HS-27A (cell line): ENCODE measurements at regions not wholly inside any gene's neighbourhood (a gene's known extent, or its start where the extent isn't known, plus 50 kb on each side); places are given as distances from the start of the nearest gene placed in this dataset.
A peak's percentile ranks its signal among the peaks of the same experiment; 100 is the strongest.

Experiments used
- DNase-seq: peaks from one replicate; pipeline ENCODE4 v3.0.0-alpha.2; 2012; ENCODE audit warnings: low read depth, missing footprints

DNA sequence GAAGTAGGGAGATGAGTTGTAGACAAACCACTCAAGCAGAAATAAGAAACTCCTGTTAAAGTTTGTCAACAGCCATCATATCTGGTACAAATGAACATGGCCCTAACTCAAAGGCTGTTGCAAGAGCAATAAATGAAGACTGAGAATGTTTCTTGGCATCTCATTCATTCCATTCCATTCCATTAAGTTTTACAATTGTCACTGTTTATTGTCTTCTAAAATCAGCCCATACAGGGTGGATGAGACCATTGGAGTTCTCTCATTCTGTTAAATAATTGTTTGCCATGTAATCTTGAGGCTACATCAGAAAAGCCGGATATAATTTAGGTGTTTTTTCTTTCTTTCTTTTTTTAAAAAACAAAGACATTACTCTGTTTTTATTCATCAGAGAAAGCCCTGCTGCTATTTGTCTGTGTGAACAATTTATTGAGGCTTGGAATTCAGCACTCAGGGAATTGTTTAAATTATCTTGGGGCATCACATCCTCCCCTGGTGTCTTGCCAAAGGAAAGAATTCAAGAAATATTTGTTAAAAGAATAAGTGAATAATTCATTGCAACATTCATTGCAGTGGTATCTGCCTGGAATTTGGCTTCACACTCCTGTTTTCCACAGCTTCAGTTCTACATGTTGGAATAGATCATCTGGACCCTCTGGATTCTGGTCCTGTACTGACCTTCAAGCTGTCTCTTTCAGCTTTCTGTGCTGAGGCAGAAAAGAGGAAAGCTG, 604.5 kb downstream of the PLPP3 start:
- peak; percentile 83 for DNase-seq

DNA sequence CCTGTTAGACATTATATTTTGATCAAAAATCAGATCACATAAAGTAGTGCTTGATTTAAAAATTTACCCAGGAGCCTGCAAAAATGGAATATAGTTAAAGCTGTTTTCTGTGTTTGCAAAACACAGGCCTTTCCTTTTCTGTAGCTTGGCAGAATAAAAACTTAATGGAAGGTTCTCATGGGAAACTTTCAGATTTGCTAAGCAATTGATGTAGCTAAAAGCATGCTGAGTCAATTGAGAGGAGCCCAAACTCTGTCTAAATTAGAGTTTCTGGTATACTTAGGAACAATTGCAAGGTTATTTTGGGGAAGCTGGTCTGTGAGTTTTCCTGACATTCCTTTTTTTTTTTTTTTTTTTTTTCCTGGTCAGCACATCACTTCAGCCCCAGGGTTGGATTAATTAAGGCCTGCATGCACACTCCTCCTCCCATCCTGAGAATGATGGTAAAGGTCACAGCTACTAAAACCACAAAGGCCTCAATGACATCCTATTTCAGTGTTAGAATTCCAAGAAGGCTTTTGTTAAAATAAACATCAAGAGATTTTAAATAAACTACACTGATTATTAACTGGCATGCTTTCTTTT, 608.7 kb downstream of the PLPP3 start:
- no peak for DNase-seq

DNA sequence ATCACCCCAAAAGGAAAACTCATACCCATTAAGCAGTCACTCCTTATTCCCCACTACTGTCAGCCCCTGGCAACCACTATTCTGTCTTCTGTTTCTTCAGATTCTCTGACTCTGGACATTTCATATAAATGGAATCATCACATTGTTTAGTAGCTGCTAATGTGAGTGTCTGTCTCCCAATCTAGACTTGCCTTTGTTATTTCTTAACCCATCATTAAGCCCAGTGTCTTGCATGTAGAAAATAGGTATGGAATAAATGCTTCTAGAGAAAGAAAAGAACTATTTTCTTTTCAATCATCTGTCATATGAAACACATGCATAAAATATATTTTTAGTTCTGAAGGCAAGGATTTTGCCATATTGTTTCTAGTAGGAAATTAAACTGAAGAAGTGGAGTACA, 610.0 kb downstream of the PLPP3 start:
- no peak for DNase-seq

DNA sequence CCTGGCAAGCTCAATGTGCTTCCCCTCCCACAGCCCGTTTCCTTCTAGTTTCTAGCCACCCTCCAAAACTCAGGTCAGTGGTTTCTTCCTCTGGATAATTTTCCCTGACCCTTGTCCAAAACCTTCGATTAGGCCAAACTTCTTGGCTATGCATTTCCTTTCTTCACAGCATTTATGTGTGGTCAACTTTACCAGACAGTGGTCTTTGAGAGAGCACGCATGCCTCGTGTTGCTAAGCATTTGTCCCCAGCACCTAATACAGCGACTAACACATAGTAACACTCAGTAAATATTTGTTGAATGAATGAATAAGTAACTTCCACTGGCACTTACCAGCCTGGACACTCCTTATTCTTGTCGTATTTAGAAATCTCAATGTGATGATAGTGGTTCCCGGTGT, 610.7 kb downstream of the PLPP3 start:
- no peak for DNase-seq

DNA sequence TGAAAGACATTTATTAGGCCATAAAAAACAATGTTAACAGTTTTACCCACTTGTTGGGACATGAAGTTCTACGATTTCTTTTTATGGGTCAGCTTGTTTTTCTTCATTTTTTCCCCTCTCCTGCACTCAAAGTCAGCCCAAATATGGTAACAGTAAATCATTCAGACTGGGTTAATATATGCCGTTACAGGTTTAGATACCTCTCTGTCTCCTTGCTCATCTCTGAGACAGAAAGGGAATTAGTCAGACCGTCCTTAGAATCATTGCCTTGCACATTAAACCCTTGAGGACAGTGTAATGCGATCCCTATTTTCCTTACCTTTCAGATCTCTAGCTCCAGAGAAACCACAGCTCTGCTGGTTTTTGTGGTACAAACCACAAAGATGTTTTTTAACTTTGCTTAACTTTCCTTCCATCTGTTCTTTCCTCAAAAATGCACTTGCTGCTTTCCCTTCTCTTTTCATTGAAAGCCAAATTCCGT, 613.3 kb downstream of the PLPP3 start:
- DNase-seq, result no peak

DNA sequence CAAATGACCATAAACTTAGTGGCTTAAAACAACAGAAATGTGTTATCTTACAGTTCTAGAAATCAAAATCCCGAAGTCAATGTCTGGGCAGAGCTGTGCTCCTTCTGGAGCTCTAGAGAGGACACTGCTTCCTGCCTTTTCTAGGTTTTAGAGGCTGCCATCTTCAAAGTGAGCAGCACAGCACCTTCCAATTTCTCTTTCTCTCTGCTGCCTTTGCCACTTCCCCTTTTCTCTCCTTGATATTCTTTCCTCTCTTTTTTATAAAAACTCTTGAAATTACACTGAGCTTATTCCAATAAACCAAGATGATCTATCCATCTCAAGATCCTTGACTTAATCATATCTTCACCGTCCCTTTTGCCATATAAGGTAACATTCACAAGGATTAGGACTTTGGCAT, 616.9 kb downstream of the PLPP3 start:
- DNase-seq, result no peak

DNA sequence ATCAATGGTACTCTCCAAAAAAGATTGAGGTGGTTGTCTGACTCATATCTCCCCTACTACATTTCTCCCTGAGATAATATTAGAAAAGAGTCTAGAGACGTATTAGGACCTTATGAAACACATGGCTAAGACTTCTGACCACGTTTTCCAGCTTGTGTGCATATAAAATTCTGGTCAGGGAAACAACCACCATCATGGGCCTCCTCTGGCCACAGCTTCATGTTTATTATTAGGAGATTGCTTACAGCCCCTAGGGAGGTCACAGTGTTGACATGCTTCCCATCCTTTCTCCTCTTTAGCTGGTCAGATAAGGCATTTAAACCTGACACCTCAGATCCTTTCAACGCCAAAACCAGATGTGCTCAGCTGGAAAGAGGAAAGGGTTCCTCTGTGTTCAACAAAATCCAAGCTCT, 620.2 kb downstream of the PLPP3 start:
- DNase-seq, result no peak

DNA sequence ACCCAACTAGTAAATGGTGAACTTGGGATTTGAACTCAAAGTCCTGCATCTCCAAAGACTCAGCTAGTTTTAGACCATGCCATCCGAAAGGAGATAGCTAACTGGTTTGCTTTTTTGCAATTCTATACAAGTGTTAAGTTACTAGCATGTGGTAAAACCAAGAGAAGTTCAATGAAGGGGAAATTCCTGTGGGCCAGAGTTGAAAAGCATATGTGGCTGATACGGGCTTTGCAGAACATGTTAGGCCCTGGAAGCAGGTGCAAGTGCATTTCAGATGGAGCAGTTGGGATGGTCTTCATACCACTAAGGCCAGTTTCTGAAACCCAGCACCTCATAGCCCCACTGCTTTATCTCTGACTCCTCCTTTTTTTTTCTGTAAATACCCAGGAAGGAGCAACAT, 620.9 kb downstream of the PLPP3 start:
- DNase-seq, result no peak

DNA sequence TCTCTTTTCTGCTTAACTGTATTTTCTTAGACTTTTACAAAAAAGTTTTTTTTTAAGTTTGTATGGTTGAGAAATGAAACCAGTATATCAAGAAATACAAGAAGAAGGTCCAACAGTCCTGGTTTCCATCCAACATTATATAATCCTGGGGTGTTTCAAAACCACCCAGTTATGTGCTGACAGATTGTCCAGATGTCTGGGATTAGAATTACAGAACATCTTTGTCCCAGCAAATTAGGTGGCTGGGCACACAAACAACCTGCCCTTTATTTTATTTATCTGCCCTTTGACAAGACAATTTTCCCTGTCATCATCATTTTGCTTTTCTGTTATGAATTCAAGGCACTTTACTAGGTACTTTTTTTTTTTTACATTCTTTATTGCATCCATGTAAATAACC, 622.1 kb downstream of the PLPP3 start:
- no peak for DNase-seq

DNA sequence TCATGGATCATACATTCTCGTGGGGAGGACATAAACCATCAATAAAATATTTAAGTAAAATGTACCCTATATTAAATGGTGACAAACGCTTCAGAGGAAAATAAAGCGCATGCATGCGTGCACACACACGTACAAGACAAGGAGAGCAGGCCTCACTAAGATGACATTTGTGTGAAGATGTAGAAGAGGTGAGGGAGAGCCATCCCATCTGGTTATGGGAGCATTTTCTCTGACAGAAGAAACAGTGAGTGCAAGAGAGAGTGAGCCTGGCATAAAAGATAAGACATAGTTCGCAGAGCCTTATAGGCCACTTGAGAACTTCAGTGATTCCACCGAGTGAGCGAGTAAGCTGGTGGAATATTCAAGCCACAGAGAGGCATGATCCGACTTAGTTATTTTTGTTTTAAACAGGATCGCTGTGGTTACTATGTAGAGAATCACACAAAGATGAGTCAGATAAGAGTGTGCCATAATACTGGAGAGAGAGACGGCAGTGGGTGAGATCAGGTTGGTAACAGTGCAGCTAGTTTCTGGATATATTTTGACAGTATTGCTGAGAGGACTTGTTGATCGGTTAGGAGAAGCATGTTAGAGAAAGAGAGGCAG, 624.2 kb downstream of the PLPP3 start:
- DNase-seq, result peak; percentile 40

DNA sequence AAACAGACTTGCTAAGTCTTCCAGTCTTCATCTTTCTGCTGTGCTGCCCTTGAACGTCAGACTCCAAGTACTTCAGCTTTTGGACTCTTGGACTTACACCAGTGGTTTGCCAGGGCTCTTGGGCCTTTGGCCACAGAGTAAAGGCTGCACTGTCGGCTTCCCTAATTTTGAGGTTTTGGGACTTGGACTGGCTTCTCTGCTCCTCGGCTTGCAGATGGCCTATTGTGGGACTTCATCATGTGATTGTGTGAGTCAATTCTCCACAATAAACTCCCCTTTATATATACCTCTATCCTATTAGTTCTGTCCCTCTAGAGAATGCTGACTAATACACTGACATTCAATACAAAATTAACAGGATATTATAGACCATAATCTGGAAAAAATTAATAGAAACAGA, 628.1 kb downstream of the PLPP3 start:
- no peak for DNase-seq

DNA sequence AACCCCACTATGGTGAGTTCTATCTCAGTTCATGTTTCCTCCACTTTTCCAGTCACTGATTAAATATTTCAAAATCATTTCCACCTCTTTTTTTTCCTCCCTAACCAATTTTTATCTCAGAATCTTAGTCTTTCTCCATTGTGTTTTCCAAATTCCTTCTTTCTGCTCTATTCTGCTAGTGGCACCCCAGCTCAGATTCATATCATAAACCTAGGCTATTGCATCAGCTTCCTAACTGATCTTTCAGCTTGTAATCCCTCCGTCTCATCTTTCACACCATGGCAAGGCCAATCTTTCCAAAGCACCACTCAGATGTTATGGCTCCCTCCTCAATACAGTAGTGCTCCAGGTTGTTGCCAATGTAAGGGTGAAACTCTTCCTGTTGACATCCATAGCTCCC, 631.9 kb downstream of the PLPP3 start:
- no peak for DNase-seq

DNA sequence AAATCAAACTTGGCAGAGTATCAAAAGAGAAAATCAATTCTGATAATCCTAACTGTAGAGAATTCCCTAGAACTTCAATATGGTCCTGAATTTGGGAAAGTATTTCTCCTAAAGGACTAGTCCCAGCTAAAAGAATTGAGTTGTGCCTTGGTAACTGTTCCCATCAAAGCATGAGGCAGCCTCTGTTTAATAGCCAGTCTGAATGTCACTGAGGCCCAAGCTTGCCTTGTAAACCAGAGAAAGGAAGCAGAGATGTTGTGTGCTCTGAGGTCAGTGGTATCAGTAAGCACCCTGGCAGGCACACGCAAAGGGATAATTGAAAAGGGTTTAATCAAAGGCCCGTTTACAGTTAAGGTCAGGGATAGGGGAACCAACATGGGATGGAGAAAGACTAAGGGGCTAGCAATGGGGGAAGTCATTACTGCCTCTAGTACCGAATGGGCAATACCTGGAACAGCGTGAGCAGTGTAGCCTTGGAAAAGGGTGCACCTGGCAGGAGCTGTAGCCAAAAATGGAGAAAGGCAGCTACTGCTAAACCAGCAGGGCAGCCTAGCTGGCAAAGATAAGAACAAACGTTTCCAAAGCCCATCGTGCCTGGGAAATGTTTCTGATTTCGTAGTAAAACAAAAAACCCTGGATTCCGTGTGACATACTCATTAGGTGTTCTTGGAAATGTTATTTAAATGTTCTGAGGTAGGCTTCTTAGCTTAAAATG, 635.5 kb downstream of the PLPP3 start:
- no peak for DNase-seq

DNA sequence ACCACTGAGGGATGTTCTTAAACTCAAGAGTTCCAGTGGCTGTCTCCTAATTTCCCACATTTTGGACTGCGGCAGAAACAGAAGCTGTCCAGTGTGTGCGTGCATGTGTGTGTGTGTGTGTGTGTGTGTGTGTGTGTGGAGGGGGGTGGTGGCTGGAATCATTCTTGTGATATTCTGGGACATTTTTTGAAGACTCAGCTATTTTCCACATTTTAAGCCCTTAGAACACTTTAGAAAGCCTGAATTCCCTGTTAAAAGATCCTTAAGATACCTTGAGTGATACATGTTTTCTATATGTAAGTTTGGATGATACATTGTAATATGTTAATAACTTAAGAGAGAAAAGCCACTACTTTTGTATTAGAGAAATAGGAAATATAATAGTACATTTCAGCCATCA, 636.4 kb downstream of the PLPP3 start:
- no peak for DNase-seq

DNA sequence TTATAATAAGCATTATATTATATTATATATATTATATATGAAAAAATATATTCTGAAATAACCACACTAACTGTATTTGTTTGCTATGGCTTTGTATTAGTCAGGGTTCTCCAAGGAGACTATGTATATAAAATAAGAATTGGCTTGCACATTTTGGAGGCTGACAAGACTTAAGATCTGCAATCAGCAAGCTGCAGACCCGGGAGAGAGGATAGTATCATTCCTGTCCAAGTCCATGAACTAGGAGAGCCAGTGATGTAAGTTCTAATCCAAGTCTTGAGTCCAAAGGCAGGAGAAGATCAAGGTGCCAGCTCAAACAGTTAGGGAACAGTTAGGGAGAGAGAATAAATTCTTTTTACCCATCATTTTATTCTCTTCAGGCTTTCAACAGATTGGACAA, 639.5 kb downstream of the PLPP3 start:
- DNase-seq, result no peak

DNA sequence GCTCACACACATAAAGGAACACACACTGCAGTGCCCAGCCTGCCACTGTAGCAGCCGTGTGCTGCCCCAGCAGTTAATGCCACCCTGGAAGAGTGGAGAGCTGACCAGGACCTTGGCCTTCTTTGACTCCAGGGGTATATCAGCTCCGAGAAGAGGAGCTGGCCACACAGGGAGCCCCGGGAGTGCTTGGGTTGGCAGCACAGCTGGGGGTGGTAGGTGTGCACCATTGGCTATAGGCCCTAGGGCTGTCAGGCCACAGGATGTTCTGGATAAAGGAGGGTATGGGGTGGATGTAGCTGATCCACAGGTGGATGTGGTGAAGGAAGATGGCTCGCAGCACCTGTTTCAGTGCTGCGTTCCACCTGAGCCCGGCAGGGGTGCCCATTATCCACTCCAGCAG, 640.5 kb downstream of the PLPP3 start:
- DNase-seq, result no peak

DNA sequence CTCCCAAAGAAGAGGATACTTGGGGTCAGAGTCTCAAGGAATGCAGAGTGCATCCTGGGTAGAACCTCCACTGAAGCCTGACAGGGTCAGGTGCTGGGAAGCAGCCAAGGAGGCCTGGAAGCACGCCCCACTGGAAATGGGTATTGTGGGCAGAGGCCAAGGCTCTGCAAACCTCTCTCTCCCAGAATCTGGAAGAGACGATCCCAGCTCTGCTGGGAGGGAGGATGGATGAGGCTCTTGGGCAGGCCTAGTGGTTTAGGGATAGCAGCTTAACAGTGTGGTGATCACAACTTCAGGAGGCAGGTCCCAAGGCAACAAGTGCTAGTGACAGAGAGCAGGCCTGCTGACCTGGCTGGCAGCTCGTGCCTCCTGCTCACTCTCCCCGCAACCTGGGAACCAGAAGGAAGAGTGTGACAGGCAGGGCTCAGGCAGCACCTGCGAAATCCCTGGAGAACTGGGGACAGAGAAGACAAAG, 641.0 kb downstream of the PLPP3 start:
- DNase-seq, result no peak

DNA sequence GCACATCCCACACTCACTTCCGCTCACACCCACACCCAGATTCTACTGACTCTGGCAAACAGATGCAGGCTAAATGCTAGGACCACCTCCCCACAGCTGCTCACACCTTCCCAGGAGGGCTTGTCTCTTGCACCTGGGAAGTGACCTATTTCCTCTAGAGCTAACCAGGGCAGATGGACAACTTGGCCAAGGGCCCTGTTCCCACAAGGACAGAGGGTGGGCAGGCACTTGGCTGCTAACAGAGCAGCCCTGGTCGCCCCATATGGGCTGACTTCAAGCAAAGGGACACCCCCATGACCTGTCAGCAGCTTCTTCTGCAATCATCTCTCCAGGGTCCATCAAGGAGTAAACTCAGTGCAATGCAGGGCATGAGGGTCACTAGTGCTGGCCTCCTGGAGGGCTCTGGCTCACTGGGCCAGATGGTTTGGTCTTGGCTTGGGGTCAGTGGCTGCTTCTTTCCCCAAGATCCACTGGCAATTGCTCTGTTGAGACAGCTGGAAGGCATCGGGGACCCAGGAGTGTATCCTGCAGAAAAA, 641.5 kb downstream of the PLPP3 start:
- DNase-seq, result no peak

DNA sequence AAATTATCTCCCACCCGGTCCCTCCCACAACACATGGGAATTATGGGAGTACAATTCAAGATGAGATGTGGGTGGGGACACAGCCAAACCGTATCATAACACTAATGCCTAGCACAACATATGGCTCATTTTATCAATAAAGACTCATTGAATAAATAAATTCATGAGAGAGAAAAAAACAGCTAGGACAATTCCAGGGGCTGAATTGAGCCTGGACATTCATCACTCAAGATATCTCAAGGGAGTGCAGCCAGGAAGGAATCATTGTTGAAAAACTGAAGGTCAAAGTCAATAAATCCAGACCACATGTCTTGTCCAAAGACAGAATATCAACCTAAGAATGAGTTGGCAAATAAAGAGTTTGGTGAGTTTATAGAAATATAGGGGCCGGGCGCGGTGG, 644.1 kb downstream of the PLPP3 start:
- no peak for DNase-seq

DNA sequence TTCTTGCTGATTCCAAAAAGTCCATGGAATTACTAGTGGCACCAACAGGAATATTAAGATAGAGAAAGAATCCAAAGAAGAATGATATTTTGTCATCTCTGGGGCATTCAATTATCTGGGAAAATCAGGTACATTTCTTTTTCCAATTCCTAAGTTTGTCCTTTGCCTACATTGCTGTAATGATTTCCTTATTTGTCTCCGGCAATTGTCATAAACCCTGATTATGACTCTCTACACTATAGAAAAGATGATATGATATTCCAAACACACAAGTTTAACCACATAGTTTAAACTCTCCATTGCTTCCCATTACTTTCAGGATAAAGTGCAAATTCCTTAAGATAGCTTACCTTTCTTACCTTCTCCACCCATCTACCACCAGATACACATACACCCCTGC, 647.0 kb downstream of the PLPP3 start:
- no peak for DNase-seq

DNA sequence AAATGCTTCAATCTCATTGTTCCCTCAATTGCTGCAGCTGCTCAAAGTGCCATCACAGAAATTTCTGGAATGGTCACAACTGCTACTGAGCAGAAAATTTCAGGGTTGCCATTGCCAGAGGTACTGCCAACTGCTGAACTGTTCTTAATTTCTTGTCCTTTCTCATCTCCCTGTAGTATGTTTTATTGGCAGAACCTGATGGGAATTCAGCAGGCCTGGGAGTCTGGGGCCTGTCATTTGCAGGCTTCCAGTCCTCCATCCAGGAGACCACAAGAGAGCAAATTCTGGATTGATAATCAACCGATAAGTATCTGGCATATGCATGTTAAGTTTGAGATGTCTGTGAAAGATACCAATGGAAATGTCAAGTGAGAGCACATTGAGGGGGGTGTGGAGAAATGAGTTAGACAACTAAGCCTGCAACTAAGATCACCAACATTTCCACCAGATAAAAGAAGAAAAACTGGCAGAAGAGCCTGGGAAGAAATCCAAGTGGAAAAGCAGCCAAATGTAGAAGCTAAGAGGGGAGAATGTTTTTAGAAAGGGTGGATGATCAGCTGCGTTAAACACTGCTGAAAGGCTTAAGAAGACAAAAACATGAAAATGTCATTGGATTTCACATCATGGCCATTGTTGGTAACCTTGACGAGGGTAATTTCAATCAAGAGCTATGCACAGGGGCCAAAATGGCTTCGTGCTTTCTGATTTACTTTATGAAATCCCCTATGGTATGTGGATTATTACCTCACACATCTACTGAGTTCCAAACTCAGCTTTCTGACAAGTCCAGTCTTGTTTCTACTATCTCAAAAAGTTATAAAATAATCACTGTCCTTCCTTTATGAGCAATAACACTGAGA, 648.1 kb downstream of the PLPP3 start:
- DNase-seq, result no peak

DNA sequence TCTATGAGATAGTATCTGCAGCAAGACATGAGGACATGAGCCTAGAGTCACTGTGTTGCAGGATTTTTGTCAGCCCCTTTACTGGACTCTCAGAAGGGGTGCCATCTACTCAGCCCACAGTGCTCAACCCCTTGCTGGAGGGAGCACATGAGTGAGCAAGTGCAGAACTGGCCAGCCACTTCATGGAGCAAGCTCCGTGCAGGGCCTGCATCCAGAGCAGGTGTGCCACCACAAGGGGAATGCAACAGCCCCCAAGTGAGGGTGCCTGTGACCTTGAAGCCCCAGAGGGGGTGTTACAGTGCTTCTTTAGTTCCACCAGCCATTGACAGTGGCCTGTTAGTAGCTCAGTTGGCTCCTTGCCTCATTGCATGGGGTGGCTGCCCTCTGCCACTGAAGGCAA, 649.7 kb downstream of the PLPP3 start:
- DNase-seq, result no peak
